ENCODE measurements at regions not wholly inside any gene's neighbourhood (a gene's known extent, or its start where the extent isn't known, plus 50 kb on each side); places are given as distances from the start of the nearest gene placed in this dataset.

GRCh38 chr4:177945268-177945667 is 503.0 kb upstream of the AGA start:
- H3K4me3 ChIP-seq (ENCODE audit: control insufficient read depth, low read depth, low read length), result no peak overlapping the region
- no peak for TF ChIP-seq CTCF (IDR thresholded peaks at IDR 0.05; ENCODE audit: control insufficient read depth, insufficient read depth, low read depth, low read length, missing control alignments)
- DNase-seq (ENCODE audit: low read depth), result no peak

GRCh38 chr4:177947607-177948006 is 505.4 kb upstream of the AGA start:
- TF ChIP-seq CTCF (IDR thresholded peaks at IDR 0.05; ENCODE audit: control insufficient read depth, insufficient read depth, low read depth, low read length, missing control alignments), result no peak
- no peak for DNase-seq (ENCODE audit: low read depth)
- H3K4me3 ChIP-seq (ENCODE audit: control insufficient read depth, low read depth, low read length), result no peak overlapping the region

- no peak overlapping the region for H3K4me3 ChIP-seq (ENCODE audit: control insufficient read depth, low read depth, low read length)
- TF ChIP-seq CTCF (IDR thresholded peaks at IDR 0.05; ENCODE audit: control insufficient read depth, insufficient read depth, low read depth, low read length, missing control alignments), result no peak
- no peak for DNase-seq (ENCODE audit: low read depth)
Measured at GRCh38 chr4:177948853-177949252, 506.6 kb upstream of the AGA start.

- no peak for DNase-seq (ENCODE audit: low read depth)
- no peak for TF ChIP-seq CTCF (IDR thresholded peaks at IDR 0.05; ENCODE audit: control insufficient read depth, insufficient read depth, low read depth, low read length, missing control alignments)
- no peak overlapping the region for H3K4me3 ChIP-seq (ENCODE audit: control insufficient read depth, low read depth, low read length)
Measured at GRCh38 chr4:177951026-177951425, 508.8 kb upstream of the AGA start.

- no peak for TF ChIP-seq CTCF (IDR thresholded peaks at IDR 0.05; ENCODE audit: control insufficient read depth, insufficient read depth, low read depth, low read length, missing control alignments)
- H3K4me3 ChIP-seq (ENCODE audit: control insufficient read depth, low read depth, low read length), result no peak overlapping the region
- no peak for DNase-seq (ENCODE audit: low read depth)
Measured at GRCh38 chr4:177952723-177953122, 510.5 kb upstream of the AGA start.

GRCh38 chr4:177957596-177958360 is 515.5 kb upstream of the AGA start:
- no peak for DNase-seq (ENCODE audit: low read depth)

More at GRCh38 chr4:177957596-177958360, 515.5 kb upstream of the AGA start:
- TF ChIP-seq CTCF (IDR thresholded peaks at IDR 0.05; ENCODE audit: control insufficient read depth, insufficient read depth, low read depth, low read length, missing control alignments), result no peak
- no peak overlapping the region for H3K4me3 ChIP-seq (ENCODE audit: control insufficient read depth, low read depth, low read length)

All from AG09309 (cell line).